Stimulated activated CD8-positive, alpha-beta memory T cell treated with anti-CD3 and anti-CD28 coated beads, Interleukin-7, amount 100 ng/mL, for 1 hour (primary cell): ENCODE measurements at regions not wholly inside any gene's neighbourhood (a gene's known extent, or its start where the extent isn't known, plus 50 kb on each side); places are given as distances from the start of the nearest gene placed in this dataset.
"Not testable (repeated sequence)": the region's sequence is repeated elsewhere in the genome, so short reads cannot be mapped to it uniquely, and the experiment has no call there.

Source experiments
- DNase-seq, 2 donors: peaks; one replicate each; pipeline ENCODE4 v3.0.0-alpha.2; 2020; ENCODE audit warnings: low read depth in 2 of 2

DNA sequence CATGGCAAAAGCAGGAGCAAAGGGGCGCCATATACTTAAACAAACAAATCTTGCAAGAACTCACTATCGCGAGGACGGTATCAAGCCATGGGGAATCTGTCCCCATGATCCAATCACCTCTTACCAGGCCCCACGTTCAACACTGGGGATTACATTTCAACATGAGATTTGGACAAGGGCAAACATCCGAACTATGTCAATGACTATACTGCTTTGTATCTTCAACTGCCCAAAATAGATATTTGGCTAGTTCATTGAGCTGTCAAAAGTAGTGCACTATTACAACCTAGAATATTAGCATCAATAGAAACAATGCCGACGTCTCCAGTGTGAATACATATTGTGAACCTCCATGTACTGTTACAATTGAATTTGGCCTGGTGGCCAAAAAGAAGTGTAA, 760.4 kb downstream of the MCTP2 start:
- no peak for DNase-seq

DNA sequence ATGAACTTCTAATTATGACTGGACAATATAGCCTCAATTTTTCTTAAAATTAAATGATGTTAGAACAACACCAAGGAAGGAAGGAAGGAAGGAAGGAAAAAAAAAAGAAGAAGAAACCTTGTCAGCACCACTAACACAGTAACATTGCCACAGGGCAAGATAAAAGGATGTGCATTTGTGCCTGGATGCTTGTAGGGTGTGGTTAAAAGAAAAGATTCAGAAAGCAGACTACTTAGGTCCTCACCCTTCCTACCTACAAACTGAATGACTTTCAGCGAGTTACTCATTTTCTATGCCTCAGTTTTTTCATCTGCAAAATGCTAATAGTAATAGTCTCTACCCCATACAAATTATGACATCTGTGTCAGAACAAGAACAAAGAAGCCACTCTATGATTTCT, 778.3 kb downstream of the MCTP2 start:
- no peak for DNase-seq

GRCh38 chr15:95013381-95013780, 782.0 kb downstream of the MCTP2 start:
- DNase-seq = no peak

DNA sequence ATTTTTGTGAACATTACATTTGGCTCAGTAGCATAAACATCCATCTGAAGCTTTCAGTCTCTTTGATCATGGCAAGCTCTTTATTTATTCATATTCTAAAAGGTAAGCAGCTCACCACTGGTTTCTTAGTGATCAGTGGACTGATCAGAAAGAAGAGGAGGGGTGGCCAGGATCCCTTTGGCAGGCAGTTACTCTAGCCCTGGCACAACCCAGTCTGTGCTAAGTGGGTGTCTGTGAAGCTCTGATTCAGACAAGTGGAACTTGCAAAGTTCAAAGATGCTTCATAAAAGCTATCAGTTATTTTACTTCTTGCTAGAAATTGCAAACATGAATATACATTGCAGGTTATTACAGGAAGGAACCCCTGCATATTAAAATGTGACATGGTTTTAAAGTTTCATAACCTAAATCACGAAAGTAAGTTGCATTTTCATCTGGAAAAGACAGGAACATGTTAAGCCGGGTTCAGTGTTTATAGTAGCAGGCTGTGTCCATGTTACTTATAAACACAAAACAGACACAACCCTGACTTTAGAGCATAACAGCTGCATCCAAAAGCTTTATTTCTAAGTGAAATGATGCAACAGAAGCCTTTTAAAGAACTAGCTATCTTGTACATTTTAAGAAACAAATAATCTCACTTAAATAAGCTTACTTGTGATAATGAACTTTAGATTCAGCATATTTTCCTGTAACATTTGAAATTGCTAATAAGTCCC, 785.3 kb downstream of the MCTP2 start:
- DNase-seq = no peak

DNA sequence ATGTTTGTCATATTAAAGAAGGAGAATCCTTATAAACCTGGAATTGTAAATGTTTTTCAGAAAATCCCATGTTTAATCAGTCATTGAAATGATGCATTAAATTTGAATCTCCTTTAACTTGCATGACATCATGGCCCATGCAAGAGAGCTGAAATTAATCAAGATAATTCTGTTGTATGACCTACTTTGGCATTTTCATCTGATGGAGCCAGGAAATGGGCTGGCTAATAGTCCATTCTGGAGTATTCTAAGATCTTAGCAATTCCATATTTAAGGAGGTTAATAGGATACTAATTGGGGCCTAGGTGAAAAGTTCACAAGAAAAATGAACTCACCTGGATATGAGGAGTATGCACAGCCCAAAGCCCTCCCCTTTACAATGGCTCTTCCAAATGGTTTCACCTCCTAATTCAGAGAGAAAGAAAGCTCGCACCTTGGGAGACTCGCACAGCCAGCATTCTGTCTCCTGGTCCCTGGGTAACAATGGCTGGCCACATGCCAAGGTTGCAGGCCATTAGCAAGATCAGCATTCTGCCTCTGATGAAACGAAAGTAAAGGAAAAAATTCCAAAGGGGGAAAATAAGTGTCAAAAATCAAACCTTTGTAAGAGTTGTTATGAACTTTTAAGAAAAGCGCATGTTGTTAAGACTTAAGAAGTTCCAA, 786.4 kb downstream of the MCTP2 start:
- no peak for DNase-seq

DNA sequence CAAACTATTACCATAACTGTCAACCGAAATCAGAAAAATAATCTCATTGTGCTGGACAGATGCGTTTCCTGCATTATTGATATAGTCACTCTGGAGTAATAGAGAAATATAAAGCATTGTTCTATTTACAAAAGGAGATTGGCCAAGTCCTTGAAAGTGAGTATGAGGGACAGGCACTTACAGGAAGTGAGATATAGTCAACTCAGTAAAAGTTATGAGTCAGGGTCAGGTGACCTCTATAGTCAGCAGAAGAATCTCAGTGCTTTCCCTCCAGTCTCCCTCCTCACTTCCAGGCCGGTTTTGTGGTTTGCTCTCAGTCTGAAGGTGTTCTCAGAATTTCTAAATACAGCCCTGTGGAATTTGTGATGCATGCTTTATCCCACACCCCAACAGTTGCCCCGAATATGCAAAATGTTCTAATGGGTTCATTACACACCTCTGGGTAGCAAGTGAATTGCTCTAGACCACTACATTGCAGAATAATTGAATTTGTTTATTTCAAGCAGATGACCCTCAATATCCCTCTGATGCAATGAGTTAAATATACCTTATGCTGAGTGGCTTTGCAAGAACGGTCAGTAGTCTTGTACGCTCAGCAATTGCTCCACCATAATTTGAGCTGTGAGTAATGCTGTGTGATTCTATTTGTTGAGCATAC, 787.7 kb downstream of the MCTP2 start:
- DNase-seq = no peak

GRCh38 chr15:95019907-95020306, 788.5 kb downstream of the MCTP2 start:
- no peak for DNase-seq

DNA sequence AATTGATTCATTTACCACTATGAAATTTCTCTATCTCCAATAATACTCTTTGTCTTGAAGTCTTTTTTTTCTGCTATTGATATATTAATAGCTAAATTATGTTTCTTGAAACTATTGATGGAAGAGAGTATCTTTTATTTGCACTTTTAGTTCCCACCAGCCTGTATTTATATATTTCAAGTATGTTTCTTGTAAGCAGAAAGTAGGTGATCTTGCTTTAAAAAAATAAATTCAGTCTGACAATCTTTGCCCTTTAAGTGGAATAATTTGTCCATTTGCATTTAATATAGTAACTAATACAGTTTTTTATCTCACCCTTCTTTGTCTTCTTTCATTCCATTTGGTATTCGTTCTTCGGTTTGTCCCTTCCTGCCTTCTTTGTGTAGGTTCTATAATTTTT, 790.5 kb downstream of the MCTP2 start:
- no peak for DNase-seq

DNA sequence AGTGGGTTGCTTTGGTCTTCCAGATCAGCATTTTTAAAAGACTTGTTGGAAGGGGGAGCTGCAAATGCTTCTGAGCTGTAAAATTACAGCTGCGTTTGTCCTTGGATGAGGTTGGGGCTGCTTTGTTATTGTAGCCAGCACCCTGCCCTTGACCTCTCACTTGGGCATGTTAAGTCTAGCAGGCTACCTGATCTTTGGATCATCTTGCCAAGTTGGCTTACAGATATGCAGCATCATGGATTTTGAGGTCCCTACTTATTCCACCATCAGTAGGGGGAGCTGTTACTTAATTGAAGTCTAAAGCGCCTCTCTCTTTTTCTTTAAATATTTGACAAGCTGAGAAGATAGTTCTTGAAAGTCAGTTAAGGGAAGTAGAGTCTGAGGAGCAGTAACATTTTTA, 793.0 kb downstream of the MCTP2 start:
- DNase-seq = no peak

GRCh38 chr15:95025924-95026728, 794.8 kb downstream of the MCTP2 start:
- no peak for DNase-seq

GRCh38 chr15:95027981-95028380, 796.6 kb downstream of the MCTP2 start:
- no peak for DNase-seq

DNA sequence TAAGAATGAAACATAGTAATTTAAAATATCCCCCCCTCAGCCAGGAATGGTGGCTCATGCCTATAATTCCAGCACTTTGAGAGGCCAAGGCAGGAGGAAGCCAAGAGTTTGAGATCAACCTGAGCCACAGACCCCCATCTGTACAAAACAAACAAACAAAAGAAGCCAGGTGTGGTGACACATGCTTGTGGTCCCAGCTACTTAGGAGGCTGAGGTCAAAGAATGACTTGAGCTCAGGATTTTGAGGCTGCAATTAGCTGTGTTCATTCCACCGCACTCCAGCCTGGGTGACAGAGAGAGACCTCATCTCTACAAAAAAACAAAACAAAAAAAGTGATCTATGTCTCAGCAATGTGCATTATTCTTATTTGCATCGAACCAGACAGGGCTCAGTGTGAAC, 800.8 kb downstream of the MCTP2 start:
- DNase-seq = no peak

- DNase-seq = no peak
Measured at GRCh38 chr15:95035106-95035505, 803.7 kb downstream of the MCTP2 start.

GRCh38 chr15:95041297-95041696, 809.9 kb downstream of the MCTP2 start:
- no peak for DNase-seq

DNA sequence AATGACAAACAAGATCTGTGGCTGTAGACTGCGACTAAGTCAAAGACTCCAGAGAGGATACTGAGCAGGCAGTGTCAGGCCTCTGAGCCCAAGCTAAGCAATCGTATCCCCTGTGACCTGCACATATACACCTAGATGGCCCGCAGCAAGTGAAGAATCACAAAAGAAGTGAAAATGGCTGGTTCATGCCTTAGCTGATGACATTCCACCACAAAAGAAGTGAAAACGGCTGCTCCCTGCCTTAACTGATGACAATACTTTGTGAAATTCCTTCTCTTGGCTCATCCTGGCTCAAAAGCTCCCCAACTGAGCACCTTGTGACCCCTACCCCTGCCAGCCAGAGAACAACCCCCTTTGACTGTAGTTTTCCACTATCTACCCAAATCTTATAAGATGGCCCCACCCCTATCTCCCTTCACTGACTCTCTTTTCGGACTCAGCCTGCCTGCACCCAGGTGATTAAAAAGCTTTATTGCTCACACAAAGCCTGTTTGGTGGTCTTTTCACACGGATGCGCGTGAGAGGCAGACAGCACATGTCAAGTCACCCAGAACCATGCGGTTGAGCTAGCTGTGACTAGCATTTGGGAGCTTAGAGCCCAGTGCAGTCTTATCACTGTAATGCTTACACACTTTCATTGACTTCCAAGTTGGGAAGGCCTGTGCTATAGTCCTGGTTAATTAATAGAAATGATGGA, 812.0 kb downstream of the MCTP2 start:
- DNase-seq = not testable (repeated sequence)

DNA sequence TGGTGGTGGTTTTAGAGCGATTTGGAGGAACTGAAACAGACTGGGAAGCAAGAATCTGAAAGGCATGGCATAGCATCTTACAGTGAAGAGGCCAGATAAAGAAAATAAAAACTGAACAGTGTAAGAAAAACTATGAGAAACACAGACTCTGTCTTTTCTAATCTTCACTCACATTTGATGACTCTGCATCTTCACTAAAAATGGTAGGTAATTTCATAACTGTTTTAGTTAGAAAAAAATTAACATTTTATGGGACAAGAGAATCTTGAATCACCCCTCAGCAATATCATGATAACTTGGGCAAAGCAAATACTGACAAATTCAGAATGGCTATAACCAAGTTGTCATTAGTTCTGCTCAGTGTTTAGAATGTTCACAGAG, 812.6 kb downstream of the MCTP2 start:
- no peak for DNase-seq

GRCh38 chr15:95044745-95045417, 813.5 kb downstream of the MCTP2 start:
- no peak for DNase-seq

GRCh38 chr15:95051861-95052260, 820.5 kb downstream of the MCTP2 start:
- no peak for DNase-seq

- DNase-seq = no peak
Measured at GRCh38 chr15:95059346-95059905, 828.1 kb downstream of the MCTP2 start.

DNA sequence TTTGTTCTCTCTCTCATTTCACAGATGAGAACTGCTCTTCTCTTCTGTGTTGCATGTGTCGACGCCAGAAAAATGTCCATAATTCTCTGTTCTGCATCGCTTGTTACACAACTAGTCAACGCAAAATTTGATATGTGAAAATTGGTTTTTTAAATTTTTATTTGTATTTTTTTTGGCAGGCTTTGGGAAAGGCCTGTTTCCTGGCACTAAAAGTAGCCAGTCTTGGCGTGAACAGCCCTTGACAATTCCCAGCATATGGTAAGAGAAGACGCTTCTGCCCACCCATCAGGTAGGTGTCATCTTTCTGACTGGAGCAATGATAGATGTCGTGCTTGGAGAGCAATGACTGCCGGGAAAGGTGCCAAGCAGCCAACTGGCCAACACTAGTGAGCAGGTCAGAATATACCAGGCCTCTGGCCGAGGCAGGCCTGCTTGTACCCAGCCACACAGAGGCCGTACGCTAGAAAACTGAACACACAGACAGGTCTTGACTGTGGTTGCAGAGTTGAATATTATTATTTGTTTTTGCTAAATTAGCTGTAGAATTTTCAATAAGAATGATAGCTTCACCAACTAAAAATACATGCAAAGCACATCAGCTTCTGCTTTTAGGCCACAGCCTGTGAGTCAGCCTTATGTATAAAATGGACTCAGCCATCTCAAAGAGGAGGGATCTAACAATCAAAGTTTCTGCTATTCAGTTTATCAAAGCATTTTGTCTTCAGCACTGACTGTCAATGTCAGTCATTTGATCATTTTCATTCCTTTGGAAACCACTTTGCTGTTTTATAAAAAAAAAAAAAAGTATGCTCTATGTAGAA, 837.5 kb downstream of the MCTP2 start:
- no peak for DNase-seq
